Gastrocnemius medialis (tissue), 4 donors: ENCODE measurements at regions not wholly inside any gene's neighbourhood (a gene's known extent, or its start where the extent isn't known, plus 50 kb on each side); places are given as distances from the start of the nearest gene placed in this dataset.

ENCODE experiments used
- ATAC-seq, 2 donors: fragments of 150-250 bp; one replicate each; pipeline ENCODE4 v1.9.1; 2016
- DNase-seq, 2 donors: peaks; one replicate each; pipeline ENCODE4 v3.0.0-alpha.2; 2019
- H3K27ac ChIP-seq, 4 donors: fragments of 200-600 bp; sonication (generic); 1 replicate in 1 of 4; 2 replicates in 3 of 4; pipeline ENCODE4 v1.5.1; 2016 to 2018; ENCODE audit warnings: mild to moderate bottlenecking in 2 of 4, moderate library complexity in 1 of 4
- H3K27me3 ChIP-seq, 3 donors: fragments of 200-600 bp; sonication (generic) in 2 of 3; 1 replicate in 1 of 3; 2 replicates in 2 of 3; pipeline versions ENCODE4 v1.5.1 to v1.6.0; 2016 to 2019; ENCODE audit warnings: mild to moderate bottlenecking in 1 of 3, moderate library complexity in 1 of 3
- H3K36me3 ChIP-seq, 2 donors: fragments of 200-600 bp; sonication (generic) in 1 of 2; one replicate each; pipeline ENCODE4 v1.5.1; 2017 to 2018
- H3K4me1 ChIP-seq, 2 donors: fragments of 200-600 bp; sonication (generic) in 1 of 2; one replicate each; pipeline ENCODE4 v1.5.1; 2016 to 2017; ENCODE audit warnings: mild to moderate bottlenecking in 2 of 2
- H3K4me3 ChIP-seq, 4 donors: fragments of 200-600 bp; sonication (generic) in 3 of 4; 1 replicate in 1 of 4; 2 replicates in 3 of 4; pipeline ENCODE4 v1.5.1; 2016 to 2019; ENCODE audit warnings: mild to moderate bottlenecking in 2 of 4
- H3K9me3 ChIP-seq, 3 donors: fragments of 200-600 bp; sonication (generic) in 2 of 3; 1 replicate in 1 of 3; 2 replicates in 2 of 3; pipeline ENCODE4 v1.5.1; 2016 to 2019
- POLR2A ChIP-seq, 2 donors: fragments of 450-650 bp; IDR thresholded peaks; one replicate each; pipeline ENCODE4 v1.6.1; 2017; ENCODE audit warnings: antibody characterized with exemption in 2 of 2, mild to moderate bottlenecking in 2 of 2, moderate library complexity in 2 of 2
- in situ Hi-C, 4 donors: fragments of 200-750 bp; cut with MboI; loops; one replicate each; pipeline versions ENCODE4 v1.15.0 to v1.8.0; 2017; ENCODE audit warnings: low sequenced_read_pairs in 4 of 4
- intact Hi-C: fragments of 100-400 bp; cut with DNase I; formaldehyde crosslinking; loops from one replicate; pipeline ENCODE4 v1.15.1; 2023; ENCODE audit warnings: low total_unique reads
- TF ChIP-seq, protein P1 (sequence below), 5 experiments: fragments of 450-650 bp in 3 of 5; fragments of 200-600 bp in 2 of 5; sonication (generic) in 2 of 5; IDR thresholded peaks in 4 of 5; conservative IDR thresholded peaks in 1 of 5; 1 replicate in 4 of 5; 2 replicates in 1 of 5; pipeline ENCODE4 v1.5.1; 2016 to 2019; ENCODE audit warnings: antibody characterized with exemption in 5 of 5, mild to moderate bottlenecking in 3 of 5, moderate library complexity in 3 of 5

GRCh38 chr18:30591462-30591861, 451.1 kb downstream of the DSC3 start:
- Histone ChIP-seq H3K9me3 (no peaks in the 10 kb centered on the region), H3K4me3 (no peak overlapping the region), H3K36me3 (no peaks in the 10 kb centered on the region), H3K27me3 (no peaks in the 10 kb centered on the region), H3K27ac (no peak overlapping the region), H3K4me1 (no peaks in the 10 kb centered on the region)
- intact Hi-C loops (no loop called here), in situ Hi-C loops (no loop called here)
- ATAC-seq (no peak), DNase-seq (no peak)
- no peak for TF ChIP-seq POLR2A (IDR thresholded peaks at IDR 0.05)
- TF ChIP-seq, protein P1, sequence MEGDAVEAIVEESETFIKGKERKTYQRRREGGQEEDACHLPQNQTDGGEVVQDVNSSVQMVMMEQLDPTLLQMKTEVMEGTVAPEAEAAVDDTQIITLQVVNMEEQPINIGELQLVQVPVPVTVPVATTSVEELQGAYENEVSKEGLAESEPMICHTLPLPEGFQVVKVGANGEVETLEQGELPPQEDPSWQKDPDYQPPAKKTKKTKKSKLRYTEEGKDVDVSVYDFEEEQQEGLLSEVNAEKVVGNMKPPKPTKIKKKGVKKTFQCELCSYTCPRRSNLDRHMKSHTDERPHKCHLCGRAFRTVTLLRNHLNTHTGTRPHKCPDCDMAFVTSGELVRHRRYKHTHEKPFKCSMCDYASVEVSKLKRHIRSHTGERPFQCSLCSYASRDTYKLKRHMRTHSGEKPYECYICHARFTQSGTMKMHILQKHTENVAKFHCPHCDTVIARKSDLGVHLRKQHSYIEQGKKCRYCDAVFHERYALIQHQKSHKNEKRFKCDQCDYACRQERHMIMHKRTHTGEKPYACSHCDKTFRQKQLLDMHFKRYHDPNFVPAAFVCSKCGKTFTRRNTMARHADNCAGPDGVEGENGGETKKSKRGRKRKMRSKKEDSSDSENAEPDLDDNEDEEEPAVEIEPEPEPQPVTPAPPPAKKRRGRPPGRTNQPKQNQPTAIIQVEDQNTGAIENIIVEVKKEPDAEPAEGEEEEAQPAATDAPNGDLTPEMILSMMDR (IDR thresholded peaks at IDR 0.05 in 4 of 5, conservative IDR thresholded peaks at IDR 0.05 in 1 of 5) = no peak

GRCh38 chr18:30588673-30589164, 453.8 kb downstream of the DSC3 start:
- intact Hi-C loops = no loop called here
- Histone ChIP-seq H3K27ac (no peak overlapping the region), H3K4me3 (no peak overlapping the region), H3K9me3 (no peaks in the 10 kb centered on the region), H3K36me3 (no peaks in the 10 kb centered on the region), H3K27me3 (no peaks in the 10 kb centered on the region), H3K4me1 (no peaks in the 10 kb centered on the region)
- DNase-seq (no peak), ATAC-seq (no peak)
- in situ Hi-C loops = no loop called here
- TF ChIP-seq, protein P1 (IDR thresholded peaks at IDR 0.05 in 4 of 5, conservative IDR thresholded peaks at IDR 0.05 in 1 of 5) = no peak
- no peak for TF ChIP-seq POLR2A (IDR thresholded peaks at IDR 0.05)

DNA sequence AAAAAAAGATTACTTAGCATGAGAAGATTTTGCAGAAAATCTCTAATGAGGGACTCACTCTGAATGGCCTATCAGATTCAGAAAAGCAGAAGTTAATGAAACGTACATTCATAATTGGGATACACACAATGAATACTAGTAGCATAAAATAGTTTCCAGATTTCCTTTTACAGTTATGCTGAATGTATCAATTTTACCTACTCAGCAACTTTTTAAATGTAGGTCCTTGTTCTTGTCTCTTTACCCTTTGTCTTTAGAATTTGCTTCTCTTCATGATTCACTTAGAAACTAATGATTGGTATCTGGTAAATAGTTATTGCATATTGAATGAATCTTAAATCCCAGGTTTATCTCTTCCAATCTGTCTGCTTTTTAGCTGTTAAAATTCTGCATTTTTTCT, 458.8 kb downstream of the DSC3 start:
- Histone ChIP-seq H3K36me3 (no peaks in the 10 kb centered on the region), H3K27me3 (no peaks in the 10 kb centered on the region), H3K4me3 (no peak overlapping the region), H3K9me3 (no peaks in the 10 kb centered on the region), H3K4me1 (no peaks in the 10 kb centered on the region), H3K27ac (no peak overlapping the region)
- TF ChIP-seq, protein P1 (IDR thresholded peaks at IDR 0.05 in 4 of 5, conservative IDR thresholded peaks at IDR 0.05 in 1 of 5) = no peak
- no peak for TF ChIP-seq POLR2A (IDR thresholded peaks at IDR 0.05)
- in situ Hi-C loops (no loop called here), intact Hi-C loops (no loop called here)
- ATAC-seq (no peak), DNase-seq (no peak)

DNA sequence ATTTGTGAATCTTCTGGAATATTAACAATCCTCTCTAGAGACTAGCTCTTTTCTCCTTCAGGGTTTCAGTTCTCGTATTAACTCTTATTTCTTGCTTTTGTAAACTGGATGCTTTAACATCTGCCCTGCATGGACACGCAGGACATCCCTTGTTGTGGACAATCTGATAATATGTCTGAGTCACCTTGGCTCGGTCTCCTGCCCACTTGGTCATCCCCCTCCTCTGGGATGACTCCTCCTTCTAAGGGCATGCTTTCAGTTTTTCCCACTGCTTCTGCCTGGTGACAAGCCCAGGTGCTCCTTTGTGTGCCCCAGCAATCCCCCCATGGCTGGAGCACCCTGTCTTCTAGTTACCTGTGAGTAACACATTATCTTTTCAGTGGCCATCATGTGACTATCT, 460.5 kb downstream of the DSC3 start:
- no peak for ATAC-seq
- H3K9me3 ChIP-seq = no peaks in the 10 kb centered on the region
- H3K4me1 ChIP-seq = no peaks in the 10 kb centered on the region
- TF ChIP-seq, protein P1 (IDR thresholded peaks at IDR 0.05 in 4 of 5, conservative IDR thresholded peaks at IDR 0.05 in 1 of 5) = no peak
- no peak for TF ChIP-seq POLR2A (IDR thresholded peaks at IDR 0.05)
- H3K36me3 ChIP-seq = no peaks in the 10 kb centered on the region
- no peak for DNase-seq
- no peaks in the 10 kb centered on the region for H3K27me3 ChIP-seq
- H3K27ac ChIP-seq = no peak overlapping the region
- in situ Hi-C loops = no loop called here
- H3K4me3 ChIP-seq = no peak overlapping the region
- intact Hi-C loops = no loop called here

GRCh38 chr18:30578707-30579106, 463.8 kb downstream of the DSC3 start:
- H3K9me3 ChIP-seq = no peaks in the 10 kb centered on the region
- H3K36me3 ChIP-seq = no peaks in the 10 kb centered on the region
- in situ Hi-C loops (no loop called here), intact Hi-C loops (no loop called here)
- DNase-seq (no peak), ATAC-seq (no peak)
- H3K27me3 ChIP-seq = no peaks in the 10 kb centered on the region
- TF ChIP-seq, protein P1 (IDR thresholded peaks at IDR 0.05 in 4 of 5, conservative IDR thresholded peaks at IDR 0.05 in 1 of 5) = no peak
- TF ChIP-seq POLR2A (IDR thresholded peaks at IDR 0.05) = no peak
- H3K4me1 ChIP-seq = no peaks in the 10 kb centered on the region
- H3K27ac ChIP-seq = no peak overlapping the region
- no peak overlapping the region for H3K4me3 ChIP-seq
